ENCODE measurements at regions not wholly inside any gene's neighbourhood (a gene's known extent, or its start where the extent isn't known, plus 50 kb on each side); places are given as distances from the start of the nearest gene placed in this dataset.

GRCh38 chr3:135500034-135500433 is 465.5 kb upstream of the PPP2R3A start:
- H3K4me1 ChIP-seq (ENCODE audit: control insufficient read depth, extremely low read depth, insufficient read depth, low read length) = no peaks in the 10 kb centered on the region
- H3K9ac ChIP-seq (ENCODE audit: insufficient read depth, low read length) = no peak overlapping the region
- H2AFZ ChIP-seq (ENCODE audit: low read length) = no peak overlapping the region
- no peak overlapping the region for H3K4me2 ChIP-seq (ENCODE audit: extremely low read depth, insufficient read depth, low read length)
- DNase-seq (ENCODE audit: low read depth in 2 of 2) = no peak
- no peaks in the 10 kb centered on the region for H4K20me1 ChIP-seq (ENCODE audit: control insufficient read depth, extremely low read depth, insufficient read depth, low read length)
- H3K9me3 ChIP-seq (ENCODE audit: control insufficient read depth, insufficient read depth, low read depth, low read length) = no peaks in the 10 kb centered on the region
- H3K36me3 ChIP-seq (ENCODE audit: control insufficient read depth, insufficient read depth, low read length) = no peaks in the 10 kb centered on the region
- H3K4me3 ChIP-seq (replicated peaks in 1 of 4; ENCODE audit: control extremely low read depth in 1 of 4, insufficient read depth in 1 of 4, low read depth in 3 of 4, low read length in 4 of 4) = no peak overlapping the region
- H3K27ac ChIP-seq (ENCODE audit: insufficient read depth, low read length) = no peak overlapping the region
- TF ChIP-seq CTCF (conservative IDR thresholded peaks at IDR 0.05 in 1 of 2, IDR thresholded peaks at IDR 0.05 in 1 of 2; ENCODE audit: low read depth in 1 of 2, low read length in 2 of 2) = no peak
- no peak for TF ChIP-seq EZH2 (IDR thresholded peaks at IDR 0.05; ENCODE audit: low read length, missing control alignments)
- H3K27me3 ChIP-seq (ENCODE audit: control insufficient read depth, insufficient read depth, low read length) = no peaks in the 10 kb centered on the region
- H3K79me2 ChIP-seq (ENCODE audit: control insufficient read depth, insufficient read depth, low read length) = no peaks in the 10 kb centered on the region

- Histone ChIP-seq H3K79me2 (ENCODE audit: control insufficient read depth, insufficient read depth, low read length) (no peaks in the 10 kb centered on the region), H3K27ac (ENCODE audit: insufficient read depth, low read length) (no peak overlapping the region), H3K4me2 (ENCODE audit: extremely low read depth, insufficient read depth, low read length) (peak overlapping the region; percentile 46), H3K36me3 (ENCODE audit: control insufficient read depth, insufficient read depth, low read length) (no peaks in the 10 kb centered on the region), H3K9ac (ENCODE audit: insufficient read depth, low read length) (no peak overlapping the region), H4K20me1 (ENCODE audit: control insufficient read depth, extremely low read depth, insufficient read depth, low read length) (no peaks in the 10 kb centered on the region), H2AFZ (ENCODE audit: low read length) (peak overlapping the region; percentile 45), H3K27me3 (ENCODE audit: control insufficient read depth, insufficient read depth, low read length) (no peaks in the 10 kb centered on the region), H3K4me3 (replicated peaks in 1 of 4; ENCODE audit: control extremely low read depth in 1 of 4, insufficient read depth in 1 of 4, low read depth in 3 of 4, low read length in 4 of 4) (peak overlapping the region in 1 of 4 experiments; percentile 23), H3K4me1 (ENCODE audit: control insufficient read depth, extremely low read depth, insufficient read depth, low read length) (no peaks in the 10 kb centered on the region), H3K9me3 (ENCODE audit: control insufficient read depth, insufficient read depth, low read depth, low read length) (no peaks in the 10 kb centered on the region)
- TF ChIP-seq CTCF (conservative IDR thresholded peaks at IDR 0.05 in 1 of 2, IDR thresholded peaks at IDR 0.05 in 1 of 2; ENCODE audit: low read depth in 1 of 2, low read length in 2 of 2) = no peak
- TF ChIP-seq EZH2 (IDR thresholded peaks at IDR 0.05; ENCODE audit: low read length, missing control alignments) = no peak
- DNase-seq (ENCODE audit: low read depth in 2 of 2) = no peak
These were observed 462.3 kb upstream of the PPP2R3A start for GRCh38 chr3:135503065-135503759.

GRCh38 chr3:135503760-135504686 is 461.5 kb upstream of the PPP2R3A start:
- Histone ChIP-seq H3K4me2 (ENCODE audit: extremely low read depth, insufficient read depth, low read length) (peak overlapping the region; percentile 46), H3K9ac (ENCODE audit: insufficient read depth, low read length) (no peak overlapping the region)

More at GRCh38 chr3:135503760-135504686, 461.5 kb upstream of the PPP2R3A start:
- Histone ChIP-seq H3K79me2 (ENCODE audit: control insufficient read depth, insufficient read depth, low read length) (no peaks in the 10 kb centered on the region), H3K36me3 (ENCODE audit: control insufficient read depth, insufficient read depth, low read length) (no peaks in the 10 kb centered on the region), H2AFZ (ENCODE audit: low read length) (peak overlapping the region; percentile 45), H3K4me1 (ENCODE audit: control insufficient read depth, extremely low read depth, insufficient read depth, low read length) (no peaks in the 10 kb centered on the region), H3K4me3 (replicated peaks in 1 of 4; ENCODE audit: control extremely low read depth in 1 of 4, insufficient read depth in 1 of 4, low read depth in 3 of 4, low read length in 4 of 4) (peak overlapping the region in 1 of 4 experiments; percentile 23), H3K9me3 (ENCODE audit: control insufficient read depth, insufficient read depth, low read depth, low read length) (no peaks in the 10 kb centered on the region), H3K27ac (ENCODE audit: insufficient read depth, low read length) (no peak overlapping the region), H3K27me3 (ENCODE audit: control insufficient read depth, insufficient read depth, low read length) (no peaks in the 10 kb centered on the region), H4K20me1 (ENCODE audit: control insufficient read depth, extremely low read depth, insufficient read depth, low read length) (no peaks in the 10 kb centered on the region)
- peak; percentile 54 to 59 for DNase-seq (ENCODE audit: low read depth in 2 of 2)
- TF ChIP-seq CTCF (conservative IDR thresholded peaks at IDR 0.05 in 1 of 2, IDR thresholded peaks at IDR 0.05 in 1 of 2; ENCODE audit: low read depth in 1 of 2, low read length in 2 of 2) (peak; percentile 78 to 85), EZH2 (IDR thresholded peaks at IDR 0.05; ENCODE audit: low read length, missing control alignments) (no peak)
